Hematopoietic multipotent progenitor cell treated with erythropoietin and hydrocortisone succinate and interleukin-3 and kit ligand, for 4 days (in vitro differentiated cells): ENCODE measurements at regions not wholly inside any gene's neighbourhood (a gene's known extent, or its start where the extent isn't known, plus 50 kb on each side); places are given as distances from the start of the nearest gene placed in this dataset.
"Not testable (repeated sequence)": the region's sequence is repeated elsewhere in the genome, so short reads cannot be mapped to it uniquely, and the experiment has no call there.

Source experiments
- DNase-seq: peaks from one replicate; pipeline ENCODE4 v3.0.0-alpha.2; 2015

- no peak for DNase-seq
These were observed 1714.4 kb downstream of the OLFM4 start for GRCh38 chr13:54742984-54743383.

GRCh38 chr13:54744747-54745146 is 1716.1 kb downstream of the OLFM4 start:
- no peak for DNase-seq

- DNase-seq = no peak
These were observed 1721.9 kb downstream of the OLFM4 start for GRCh38 chr13:54750521-54750920.

GRCh38 chr13:54758795-54759194 is 1730.2 kb downstream of the OLFM4 start:
- DNase-seq = no peak

- no peak for DNase-seq
These were observed 1739.6 kb downstream of the OLFM4 start for GRCh38 chr13:54768214-54768613.

GRCh38 chr13:54775501-54776191 is 1747.0 kb downstream of the OLFM4 start:
- DNase-seq = no peak

GRCh38 chr13:54787754-54788153 is 1759.1 kb downstream of the OLFM4 start:
- no peak for DNase-seq

GRCh38 chr13:54799621-54800226 is 1771.1 kb downstream of the OLFM4 start:
- DNase-seq = no peak

GRCh38 chr13:54802226-54802625 is 1773.6 kb downstream of the OLFM4 start:
- DNase-seq = no peak

- no peak for DNase-seq
These were observed 1777.1 kb downstream of the OLFM4 start for GRCh38 chr13:54805743-54806142.

GRCh38 chr13:54821938-54822470 is 1793.4 kb downstream of the OLFM4 start:
- DNase-seq = not testable (repeated sequence)

GRCh38 chr13:54829391-54830068 is 1800.9 kb downstream of the OLFM4 start:
- not testable (repeated sequence) for DNase-seq

- no peak for DNase-seq
These were observed 1807.7 kb downstream of the OLFM4 start for GRCh38 chr13:54836273-54836672.

GRCh38 chr13:54841682-54842081 is 1813.1 kb downstream of the OLFM4 start:
- DNase-seq = no peak

- DNase-seq = no peak
These were observed 1816.8 kb downstream of the OLFM4 start for GRCh38 chr13:54845351-54845965.

- no peak for DNase-seq
These were observed 1824.2 kb downstream of the OLFM4 start for GRCh38 chr13:54852831-54853230.

GRCh38 chr13:54859827-54860226 is 1831.2 kb downstream of the OLFM4 start:
- no peak for DNase-seq

- DNase-seq = no peak
These were observed 1846.5 kb downstream of the OLFM4 start for GRCh38 chr13:54875111-54875510.

GRCh38 chr13:54879036-54879435 is 1850.4 kb downstream of the OLFM4 start:
- DNase-seq = peak; percentile 20

GRCh38 chr13:54884682-54885081 is 1856.1 kb downstream of the OLFM4 start:
- no peak for DNase-seq

GRCh38 chr13:54890976-54891375 is 1862.4 kb downstream of the OLFM4 start:
- no peak for DNase-seq

- no peak for DNase-seq
These were observed 1872.7 kb downstream of the OLFM4 start for GRCh38 chr13:54901316-54901715.

- no peak for DNase-seq
These were observed 1883.8 kb downstream of the OLFM4 start for GRCh38 chr13:54912367-54912766.
